ENCODE measurements at regions not wholly inside any gene's neighbourhood (a gene's known extent, or its start where the extent isn't known, plus 50 kb on each side); places are given as distances from the start of the nearest gene placed in this dataset.
"Not testable (repeated sequence)": the region's sequence is repeated elsewhere in the genome, so short reads cannot be mapped to it uniquely, and the experiment has no call there.

- 93% methylated on average over 8 of the region's 8 CpGs for WGBS (ENCODE audit: insufficient coverage)
- Mint-ChIP-seq H3K9me3 (peaks cover 0 to 4% of the 10 kb centered on the region in 2 donors), H3K4me3 (no peak overlapping the region), H3K27ac (no peak overlapping the region), H3K4me1 (peaks cover 15 to 33% of the 10 kb centered on the region in 2 donors), H3K27me3 (ENCODE audit: low read depth in 2 of 2) (peaks cover 21 to 40% of the 10 kb centered on the region in 2 donors), H3K36me3 (no peaks in the 10 kb centered on the region)
- intact Hi-C loops (cut with micrococcal nuclease) = no loop called here
- no peak overlapping the region for H3K27ac ChIP-seq (ENCODE audit: low read length)
- TF ChIP-seq, protein P1, sequence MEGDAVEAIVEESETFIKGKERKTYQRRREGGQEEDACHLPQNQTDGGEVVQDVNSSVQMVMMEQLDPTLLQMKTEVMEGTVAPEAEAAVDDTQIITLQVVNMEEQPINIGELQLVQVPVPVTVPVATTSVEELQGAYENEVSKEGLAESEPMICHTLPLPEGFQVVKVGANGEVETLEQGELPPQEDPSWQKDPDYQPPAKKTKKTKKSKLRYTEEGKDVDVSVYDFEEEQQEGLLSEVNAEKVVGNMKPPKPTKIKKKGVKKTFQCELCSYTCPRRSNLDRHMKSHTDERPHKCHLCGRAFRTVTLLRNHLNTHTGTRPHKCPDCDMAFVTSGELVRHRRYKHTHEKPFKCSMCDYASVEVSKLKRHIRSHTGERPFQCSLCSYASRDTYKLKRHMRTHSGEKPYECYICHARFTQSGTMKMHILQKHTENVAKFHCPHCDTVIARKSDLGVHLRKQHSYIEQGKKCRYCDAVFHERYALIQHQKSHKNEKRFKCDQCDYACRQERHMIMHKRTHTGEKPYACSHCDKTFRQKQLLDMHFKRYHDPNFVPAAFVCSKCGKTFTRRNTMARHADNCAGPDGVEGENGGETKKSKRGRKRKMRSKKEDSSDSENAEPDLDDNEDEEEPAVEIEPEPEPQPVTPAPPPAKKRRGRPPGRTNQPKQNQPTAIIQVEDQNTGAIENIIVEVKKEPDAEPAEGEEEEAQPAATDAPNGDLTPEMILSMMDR (IDR thresholded peaks at IDR 0.05) = no peak
- H3K4me3 ChIP-seq (ENCODE audit: low read length) = no peak overlapping the region
- no peaks in the 10 kb centered on the region for H3K9me3 ChIP-seq (ENCODE audit: control insufficient read depth, insufficient read depth, low read length)
- H3K36me3 ChIP-seq (ENCODE audit: control insufficient read depth, insufficient read depth, low read length) = no peaks in the 10 kb centered on the region
- H3K4me1 ChIP-seq (ENCODE audit: control insufficient read depth, insufficient read depth, low read length) = peaks cover 14% of the 10 kb centered on the region
- no peak for ATAC-seq
- no peak for DNase-seq
- H3K27me3 ChIP-seq (ENCODE audit: control insufficient read depth, insufficient read depth, low read length) = peaks cover 2% of the 10 kb centered on the region
Measured at GRCh38 chr20:50333812-50334211, 143.2 kb downstream of the CEBPB start.

- H3K9me3 Mint-ChIP-seq; ATAC-seq; H3K27ac ChIP-seq (ENCODE audit: low read length); H3K9me3 ChIP-seq (ENCODE audit: control insufficient read depth, insufficient read depth, low read length); H3K36me3 Mint-ChIP-seq; H3K4me3 Mint-ChIP-seq; H3K27me3 ChIP-seq (ENCODE audit: control insufficient read depth, insufficient read depth, low read length); intact Hi-C loops (cut with micrococcal nuclease); H3K36me3 ChIP-seq (ENCODE audit: control insufficient read depth, insufficient read depth, low read length); H3K4me3 ChIP-seq (ENCODE audit: low read length); H3K27ac Mint-ChIP-seq; DNase-seq: not testable (repeated sequence)
- Mint-ChIP-seq H3K27me3 (ENCODE audit: low read depth in 2 of 2) (peaks cover 21 to 39% of the 10 kb centered on the region in 2 donors), H3K4me1 (peaks cover 22 to 40% of the 10 kb centered on the region in 2 donors)
- H3K4me1 ChIP-seq (ENCODE audit: control insufficient read depth, insufficient read depth, low read length) = peaks cover 21% of the 10 kb centered on the region
- WGBS (ENCODE audit: insufficient coverage) = 88% methylated on average over 6 of the region's 6 CpGs
Measured at GRCh38 chr20:50334512-50334911, 143.9 kb downstream of the CEBPB start.

DNA sequence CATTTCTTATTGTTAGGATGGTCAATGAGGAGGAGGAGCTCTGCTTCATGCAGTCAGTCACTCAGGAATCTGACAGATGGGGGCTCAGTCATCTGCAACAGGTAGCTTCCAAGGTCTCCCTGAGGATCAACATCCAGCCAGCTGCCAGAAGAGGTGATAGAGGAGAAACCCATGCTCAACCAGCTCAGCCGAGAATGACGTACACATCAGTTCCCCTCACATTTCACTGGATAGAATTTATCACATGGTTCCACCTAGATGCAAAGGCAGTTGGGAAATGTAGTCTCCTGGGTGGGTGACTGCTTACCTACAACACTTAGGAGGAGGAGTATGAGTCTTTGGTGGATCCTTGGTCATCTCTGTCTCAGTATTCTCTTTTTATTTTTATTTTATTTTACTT is 144.5 kb downstream of the CEBPB start:
- H3K4me3 ChIP-seq (ENCODE audit: low read length) = no peak overlapping the region
- Mint-ChIP-seq H3K9me3 (peaks cover 0 to under 1% of the 10 kb centered on the region in 2 donors), H3K4me3 (no peak overlapping the region), H3K4me1 (peaks cover 28 to 41% of the 10 kb centered on the region in 2 donors), H3K27ac (no peak overlapping the region), H3K27me3 (ENCODE audit: low read depth in 2 of 2) (peaks cover 15 to 33% of the 10 kb centered on the region in 2 donors), H3K36me3 (no peaks in the 10 kb centered on the region)
- H3K27ac ChIP-seq (ENCODE audit: low read length) = no peak overlapping the region
- no peaks in the 10 kb centered on the region for H3K36me3 ChIP-seq (ENCODE audit: control insufficient read depth, insufficient read depth, low read length)
- DNase-seq (peak in 1 of 2 donors; percentile 29), ATAC-seq (peak in 1 of 3 donors; percentile 24)
- intact Hi-C loops (cut with micrococcal nuclease) = loop anchor here (5.0 kb wide), 1 partner anchor 127 kb away; no protein-coding TSS in a partner anchor
- H3K4me1 ChIP-seq (ENCODE audit: control insufficient read depth, insufficient read depth, low read length) = peaks cover 27% of the 10 kb centered on the region
- TF ChIP-seq, protein P1 (IDR thresholded peaks at IDR 0.05) = no peak
- H3K9me3 ChIP-seq (ENCODE audit: control insufficient read depth, insufficient read depth, low read length) = no peaks in the 10 kb centered on the region
- WGBS (ENCODE audit: insufficient coverage) = no CpG with 5 or more reads among the region's 2 CpGs
- H3K27me3 ChIP-seq (ENCODE audit: control insufficient read depth, insufficient read depth, low read length) = peaks cover 2% of the 10 kb centered on the region

- ATAC-seq (no peak), DNase-seq (no peak)
- intact Hi-C loops (cut with micrococcal nuclease) = loop anchor here (5.0 kb wide), 1 partner anchor 126 kb away; no protein-coding TSS in a partner anchor
- peaks cover under 1% of the 10 kb centered on the region for H3K27me3 ChIP-seq (ENCODE audit: control insufficient read depth, insufficient read depth, low read length)
- no peak overlapping the region for H3K4me3 ChIP-seq (ENCODE audit: low read length)
- H3K36me3 Mint-ChIP-seq = no peaks in the 10 kb centered on the region
- H3K9me3 Mint-ChIP-seq = no peaks in the 10 kb centered on the region
- H3K4me1 Mint-ChIP-seq = peaks cover 29 to 40% of the 10 kb centered on the region in 2 donors
- no peak overlapping the region for H3K27ac ChIP-seq (ENCODE audit: low read length)
- H3K27me3 Mint-ChIP-seq (ENCODE audit: low read depth in 2 of 2) = peaks cover 7 to 35% of the 10 kb centered on the region in 2 donors
- TF ChIP-seq, protein P1 (IDR thresholded peaks at IDR 0.05) = no peak
- no peaks in the 10 kb centered on the region for H3K9me3 ChIP-seq (ENCODE audit: control insufficient read depth, insufficient read depth, low read length)
- peaks cover 30% of the 10 kb centered on the region for H3K4me1 ChIP-seq (ENCODE audit: control insufficient read depth, insufficient read depth, low read length)
- H3K4me3 Mint-ChIP-seq = no peak overlapping the region
- H3K27ac Mint-ChIP-seq = no peak overlapping the region
- WGBS (ENCODE audit: insufficient coverage) = 92% methylated on average over 6 of the region's 7 CpGs
- H3K36me3 ChIP-seq (ENCODE audit: control insufficient read depth, insufficient read depth, low read length) = no peaks in the 10 kb centered on the region
Measured at GRCh38 chr20:50335866-50336265, 145.2 kb downstream of the CEBPB start.
